H1 (cell line): ENCODE measurements at regions not wholly inside any gene's neighbourhood (a gene's known extent, or its start where the extent isn't known, plus 50 kb on each side); places are given as distances from the start of the nearest gene placed in this dataset.

Experiments
- CTCF ChIA-PET: fragments of 300-600 bp; sonication (Branson Sonifier 250); formaldehyde crosslinking; loops from one replicate; lab custom pipeline; 2021; ENCODE audit not compliant: partially characterized antibody; lab: Charles Lee
- POLR2A ChIA-PET: fragments of 300-600 bp; sonication (Branson Sonifier 250); formaldehyde crosslinking; loops from one replicate; lab custom pipeline; 2021; ENCODE audit warnings: inconsistent platforms; ENCODE audit not compliant: partially characterized antibody; lab: Charles Lee
- DNase-seq, 2 experiments: peaks; one replicate each; pipeline versions ENCODE4 v3.0.0 to v3.0.0-alpha.2; 2010 to 2022; ENCODE audit warnings: low spot score in 2 of 2, low read depth in 1 of 2, mixed read lengths in 1 of 2
- FAIRE-seq: peaks from 2 replicates; lab custom pipeline; 2011; peaks lifted over from hg19 to GRCh38; lab: Jason Lieb, UNC
- H2AFZ ChIP-seq: 2 replicates; pipeline ENCODE4 v1.8.1; 2012; ENCODE audit warnings: low read length, inconsistent platforms
- H2AK5ac ChIP-seq: 2 replicates; pipeline ENCODE4 v1.6.1; 2013; ENCODE audit warnings: low read depth, low read length
- H2BK120ac ChIP-seq: replicated peaks from 2 replicates; pipeline ENCODE3; 2013; ENCODE audit warnings: low read depth, low read length, inconsistent platforms
- H2BK12ac ChIP-seq: 2 replicates; pipeline ENCODE4 v1.6.1; 2013; ENCODE audit warnings: low read depth, low read length
- H2BK15ac ChIP-seq: 2 replicates; pipeline ENCODE4 v1.6.1; 2013; ENCODE audit warnings: low read length
- H2BK20ac ChIP-seq: 2 replicates; pipeline ENCODE4 v1.6.1; 2013; ENCODE audit warnings: low read length
- H2BK5ac ChIP-seq: 2 replicates; pipeline ENCODE4 v1.6.1; 2013; ENCODE audit warnings: low read depth, low read length
- H3K14ac ChIP-seq: 2 replicates; pipeline ENCODE4 v1.6.1; 2013; ENCODE audit warnings: inconsistent platforms; ENCODE audit not compliant: insufficient read length
- H3K18ac ChIP-seq: 2 replicates; pipeline ENCODE4 v1.6.1; 2013; ENCODE audit warnings: low read length; ENCODE audit errors: extremely low read depth
- H3K23ac ChIP-seq: 2 replicates; pipeline ENCODE4 v1.6.1; 2013; ENCODE audit warnings: inconsistent platforms; ENCODE audit not compliant: insufficient read length
- H3K23me2 ChIP-seq: 2 replicates; pipeline ENCODE4 v1.6.1; 2013; ENCODE audit warnings: low read depth, low read length
- H3K27ac ChIP-seq: 2 replicates; pipeline ENCODE4 v1.6.1; 2011; ENCODE audit warnings: low read depth, low read length, inconsistent platforms
- H3K27me3 ChIP-seq, 4 experiments: replicated peaks in 1 of 4; 1 replicate in 1 of 4; 2 replicates in 3 of 4; pipeline versions ENCODE4 v1.6.1 to v1.8.1; 2011 to 2013; ENCODE audit warnings: low read length in 3 of 4, mild to moderate bottlenecking in 3 of 4, inconsistent platforms in 2 of 4, mixed read lengths in 2 of 4, moderate library complexity in 1 of 4; ENCODE audit not compliant: control insufficient read depth in 3 of 4, insufficient read depth in 3 of 4; ENCODE audit errors: extremely low read depth in 1 of 4
- H3K36me3 ChIP-seq, 4 experiments: 2 replicates each; pipeline versions ENCODE4 v1.6.1 to v1.8.1; 2011 to 2013; ENCODE audit warnings: mild to moderate bottlenecking in 4 of 4, low read length in 3 of 4, moderate library complexity in 2 of 4, control low read depth in 1 of 4, inconsistent platforms in 1 of 4; ENCODE audit not compliant: insufficient read depth in 4 of 4, control insufficient read depth in 2 of 4
- H3K4ac ChIP-seq: replicated peaks from 2 replicates; pipeline ENCODE3; 2013; ENCODE audit warnings: low read length, low read depth, mixed read lengths, inconsistent platforms; ENCODE audit not compliant: insufficient read length
- H3K4me1 ChIP-seq, 4 experiments: replicated peaks in 1 of 4; 1 replicate in 1 of 4; 2 replicates in 3 of 4; pipeline versions ENCODE4 v1.6.1 to v1.8.1; 2011 to 2013; ENCODE audit warnings: low read length in 3 of 4, inconsistent platforms in 2 of 4, mixed read lengths in 1 of 4; ENCODE audit not compliant: insufficient read depth in 4 of 4, control insufficient read depth in 3 of 4
- H3K4me2 ChIP-seq, 2 experiments: 2 replicates each; pipeline versions ENCODE4 v1.6.1 to v1.8.1; 2011 to 2013; ENCODE audit warnings: low read depth in 2 of 2, low read length in 2 of 2, control low read depth in 1 of 2, inconsistent platforms in 1 of 2, mild to moderate bottlenecking in 1 of 2; ENCODE audit not compliant: insufficient read depth in 1 of 2
- H3K4me3 ChIP-seq, 4 experiments: fragments of 200-600, 300-600 bp in 1 of 4; sonication (generic), shearing (Covaris generic), sonication (Bioruptor Twin) in 1 of 4; 2 replicates each; pipeline versions ENCODE4 v1.5.1 to v1.8.1; 2011 to 2016; ENCODE audit warnings: low read length in 4 of 4, low read depth in 3 of 4, control low read depth in 2 of 4, inconsistent platforms in 2 of 4, mild to moderate bottlenecking in 2 of 4, mixed read lengths in 1 of 4, moderate library complexity in 1 of 4; ENCODE audit not compliant: insufficient read depth in 2 of 4; ENCODE audit errors: extremely low read depth in 1 of 4
- H3K56ac ChIP-seq: replicated peaks from 2 replicates; pipeline ENCODE3; 2013; ENCODE audit warnings: low read depth, mild to moderate bottlenecking, mixed read lengths, low read length, inconsistent platforms; ENCODE audit not compliant: insufficient read length
- H3K79me1 ChIP-seq: 2 replicates; pipeline ENCODE4 v1.6.1; 2013; ENCODE audit warnings: low read depth, low read length, control low read depth
- H3K79me2 ChIP-seq, 2 experiments: 2 replicates each; pipeline versions ENCODE4 v1.6.1 to v1.8.1; 2012 to 2013; ENCODE audit warnings: low read length in 2 of 2, mild to moderate bottlenecking in 2 of 2, inconsistent platforms in 1 of 2; ENCODE audit not compliant: insufficient read depth in 2 of 2, control insufficient read depth in 1 of 2
- H3K9ac ChIP-seq, 4 experiments: replicated peaks in 1 of 4; 1 replicate in 1 of 4; 2 replicates in 3 of 4; pipeline versions ENCODE4 v1.6.1 to v1.8.1; 2011 to 2013; ENCODE audit warnings: low read depth in 3 of 4, low read length in 3 of 4, control low read depth in 2 of 4, mild to moderate bottlenecking in 2 of 4, moderate library complexity in 2 of 4, inconsistent platforms in 1 of 4; ENCODE audit errors: extremely low read depth in 1 of 4
- H3K9me3 ChIP-seq, 2 experiments: 2 replicates each; pipeline versions ENCODE4 v1.6.1 to v1.8.1; 2012 to 2013; ENCODE audit warnings: mild to moderate bottlenecking in 2 of 2, moderate library complexity in 2 of 2, control low read depth in 1 of 2, inconsistent platforms in 1 of 2, low read depth in 1 of 2, low read length in 1 of 2, mixed read lengths in 1 of 2; ENCODE audit not compliant: insufficient read depth in 2 of 2
- H4K20me1 ChIP-seq, 2 experiments: replicated peaks in 1 of 2; 2 replicates each; pipeline versions ENCODE3 to v1.8.1; 2011 to 2013; ENCODE audit warnings: inconsistent platforms in 2 of 2, low read length in 2 of 2, mild to moderate bottlenecking in 1 of 2; ENCODE audit not compliant: insufficient read depth in 2 of 2, control insufficient read depth in 1 of 2
- H4K5ac ChIP-seq: 2 replicates; pipeline ENCODE4 v1.6.1; 2013; ENCODE audit warnings: low read length, low read depth, mixed read lengths, inconsistent platforms; ENCODE audit not compliant: insufficient read length
- H4K8ac ChIP-seq: 2 replicates; pipeline ENCODE4 v1.8.0; 2013; ENCODE audit warnings: mild to moderate bottlenecking, moderate library complexity, low read length, inconsistent platforms; ENCODE audit not compliant: insufficient read depth; ENCODE audit errors: extremely low read depth
- H4K91ac ChIP-seq: replicated peaks from 2 replicates; pipeline ENCODE3; 2013; ENCODE audit warnings: low read length, mixed read lengths, inconsistent platforms; ENCODE audit not compliant: insufficient read length
- BCL11A ChIP-seq, 2 experiments: IDR thresholded peaks; one replicate each; pipeline ENCODE4 v1.6.1; 2011; ENCODE audit warnings: low read depth in 2 of 2, low read length in 2 of 2, mild to moderate bottlenecking in 2 of 2
- CBX5 ChIP-seq: fragments of 300-800, 300-1000 bp; sonication (generic); IDR thresholded peaks from 2 replicates; pipeline ENCODE4 v1.7.1; 2016; ENCODE audit warnings: antibody characterized with exemption, low read length, low read depth
- HDAC6 ChIP-seq: IDR thresholded peaks from one replicate; pipeline ENCODE4 v1.7.1; 2012; ENCODE audit warnings: low read depth, mild to moderate bottlenecking, inconsistent platforms, low read length, moderate library complexity
- JUND ChIP-seq: IDR thresholded peaks from 2 replicates; pipeline ENCODE4 v1.6.1; 2011; ENCODE audit warnings: mild to moderate bottlenecking, improper control_type of control experiment, low read length
- NRF1 ChIP-seq: IDR thresholded peaks from 2 replicates; pipeline ENCODE4 v1.6.1; 2011; ENCODE audit warnings: mild to moderate bottlenecking, low read depth, low read length, improper control_type of control experiment
- WGBS, 2 experiments: shearing (Covaris generic) in 1 of 2; methylation state at CpG; one replicate each; pipeline versions ENCODE4 v1.1.6 to v1.1.7; 2013 to 2015; ENCODE audit warnings: low lambda C conversion rate in 2 of 2, mixed read lengths in 2 of 2, inconsistent platforms in 1 of 2, low coverage in 1 of 2, missing lambda C conversion rate in 1 of 2; ENCODE audit not compliant: insufficient replicate concordance in 2 of 2, insufficient coverage in 1 of 2, insufficient read length in 1 of 2; ENCODE audit errors: extremely low coverage in 1 of 2, missing lambda C conversion rate in 1 of 2; 5-methylcytosine and 5-hydroxymethylcytosine counted together
- TF ChIP-seq, protein P1 (sequence below): IDR thresholded peaks from 2 replicates; pipeline ENCODE4 v1.6.1; 2011; ENCODE audit warnings: low read depth, mild to moderate bottlenecking, low read length; ENCODE audit not compliant: insufficient read depth
- TF ChIP-seq, protein P2 (sequence below): IDR thresholded peaks from 2 replicates; pipeline ENCODE4 v1.6.1; 2012; ENCODE audit warnings: inconsistent platforms

DNA sequence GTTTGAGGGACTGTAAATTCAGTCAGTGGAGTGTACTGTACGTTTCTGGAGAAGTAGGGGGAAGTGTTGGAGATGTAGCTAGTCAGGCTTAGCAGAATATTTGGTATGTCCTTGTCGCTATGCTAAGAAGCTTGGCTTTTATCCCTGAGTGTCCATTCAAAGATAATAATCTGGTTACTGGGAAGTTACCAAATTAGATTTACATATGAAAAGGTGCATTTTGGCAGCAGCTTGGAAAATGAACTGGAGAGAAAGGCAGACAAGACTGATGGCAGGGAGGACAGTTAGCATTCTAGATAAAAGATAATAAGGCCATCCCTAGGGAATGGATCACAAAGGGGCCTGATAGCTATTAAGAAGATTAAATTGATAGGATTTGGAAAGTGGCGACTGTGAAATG, 58.7 kb downstream of the P2RY1 start:
- H3K14ac ChIP-seq: no peak overlapping the region
- no peak overlapping the region for H3K4me3 ChIP-seq
- H2BK15ac ChIP-seq: no peak overlapping the region
- no peak overlapping the region for H3K4ac ChIP-seq
- no peaks in the 10 kb centered on the region for H3K9me3 ChIP-seq
- no peak overlapping the region for H3K23ac ChIP-seq
- H3K36me3 ChIP-seq: no peaks in the 10 kb centered on the region
- no peak for DNase-seq
- H4K8ac ChIP-seq: no peak overlapping the region
- no peak overlapping the region for H2AFZ ChIP-seq
- H2BK120ac ChIP-seq: no peak overlapping the region
- ChIA-PET POLR2A (no interaction called here), CTCF (no interaction called here)
- no peak overlapping the region for H3K56ac ChIP-seq
- no peak overlapping the region for H2AK5ac ChIP-seq
- H2BK20ac ChIP-seq: no peak overlapping the region
- no peaks in the 10 kb centered on the region for H3K79me1 ChIP-seq
- no peak overlapping the region for H2BK5ac ChIP-seq
- no peaks in the 10 kb centered on the region for H3K79me2 ChIP-seq
- 73% methylated on average over 3 of the region's 3 CpGs; no CpG with 5 or more reads in 1 of the 2 experiments for WGBS, 2 experiments
- no peak overlapping the region for H3K9ac ChIP-seq
- no peaks in the 10 kb centered on the region for H3K23me2 ChIP-seq
- FAIRE-seq: no peak
- H3K27me3 ChIP-seq: no peaks in the 10 kb centered on the region
- H3K18ac ChIP-seq: no peak overlapping the region
- H3K27ac ChIP-seq: no peak overlapping the region
- H3K4me1 ChIP-seq: no peaks in the 10 kb centered on the region
- no peak overlapping the region for H4K91ac ChIP-seq
- H4K5ac ChIP-seq: no peak overlapping the region
- H2BK12ac ChIP-seq: no peak overlapping the region
- no peak overlapping the region for H3K4me2 ChIP-seq
- no peaks in the 10 kb centered on the region for H4K20me1 ChIP-seq
- TF ChIP-seq, protein P1, sequence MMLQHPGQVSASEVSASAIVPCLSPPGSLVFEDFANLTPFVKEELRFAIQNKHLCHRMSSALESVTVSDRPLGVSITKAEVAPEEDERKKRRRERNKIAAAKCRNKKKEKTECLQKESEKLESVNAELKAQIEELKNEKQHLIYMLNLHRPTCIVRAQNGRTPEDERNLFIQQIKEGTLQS: no peak
- TF ChIP-seq BCL11A (IDR thresholded peaks at IDR 0.05; ENCODE audit: low read depth in 2 of 2, low read length in 2 of 2): no peak
- no peak for TF ChIP-seq HDAC6
- no peak for TF ChIP-seq NRF1
- TF ChIP-seq CBX5: no peak
- TF ChIP-seq JUND: no peak
- TF ChIP-seq, protein P2, sequence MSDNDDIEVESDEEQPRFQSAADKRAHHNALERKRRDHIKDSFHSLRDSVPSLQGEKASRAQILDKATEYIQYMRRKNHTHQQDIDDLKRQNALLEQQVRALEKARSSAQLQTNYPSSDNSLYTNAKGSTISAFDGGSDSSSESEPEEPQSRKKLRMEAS: no peak
